ENCODE measurements at regions not wholly inside any gene's neighbourhood (a gene's known extent, or its start where the extent isn't known, plus 50 kb on each side); places are given as distances from the start of the nearest gene placed in this dataset.
"Not testable (repeated sequence)": the region's sequence is repeated elsewhere in the genome, so short reads cannot be mapped to it uniquely, and the experiment has no call there.

DNA sequence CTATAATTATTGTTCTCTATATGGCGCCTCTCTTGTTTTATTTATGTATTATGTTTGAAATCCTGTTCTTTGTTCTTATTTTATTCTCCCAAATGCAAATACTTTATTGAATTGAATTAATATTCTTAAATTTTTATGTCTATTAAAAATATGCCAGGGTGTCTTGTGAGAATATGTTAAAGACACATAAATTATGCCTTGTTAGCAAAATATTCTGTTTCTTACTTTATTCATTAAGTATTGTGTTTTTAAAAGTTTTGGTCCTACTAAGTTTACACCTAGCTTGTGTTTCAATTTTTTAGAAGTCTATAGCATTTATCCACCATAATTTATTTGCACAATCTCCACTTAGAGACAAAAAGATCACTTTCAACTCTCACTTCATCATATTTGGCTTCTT is 741.5 kb upstream of the SLC39A10 start:
- H3K4me3 ChIP-seq (ENCODE audit: low read length), result no peak overlapping the region
- no peak overlapping the region for H3K9ac ChIP-seq (ENCODE audit: low read length)
- H3K27me3 ChIP-seq (ENCODE audit: control insufficient read depth, insufficient read depth, low read length), result no peaks in the 10 kb centered on the region
- H3K4me1 ChIP-seq (ENCODE audit: control insufficient read depth, insufficient read depth, low read length), result no peaks in the 10 kb centered on the region
- H3K36me3 ChIP-seq (ENCODE audit: control insufficient read depth, insufficient read depth, low read length), result no peaks in the 10 kb centered on the region
- no peak overlapping the region for H3K27ac ChIP-seq (ENCODE audit: low read depth, low read length)

DNA sequence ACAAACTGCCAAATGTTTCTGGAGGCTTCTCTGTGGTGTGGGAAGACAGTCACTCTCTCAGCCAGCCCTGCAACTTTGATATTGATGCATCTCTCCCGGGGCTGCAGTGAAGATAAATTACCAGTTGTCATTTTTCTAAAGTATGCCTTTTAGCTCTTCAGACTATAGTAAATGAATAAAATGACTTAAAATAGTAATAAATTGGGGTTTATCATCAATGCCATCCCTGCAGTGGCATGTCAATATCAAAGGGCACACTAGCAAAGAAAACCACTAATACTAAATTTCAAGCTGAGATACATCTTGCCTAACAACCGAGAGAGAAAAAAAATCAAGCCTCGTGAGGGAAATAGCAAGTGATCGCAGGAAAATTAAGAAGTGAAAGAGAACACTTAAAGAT is 749.5 kb upstream of the SLC39A10 start:
- no peaks in the 10 kb centered on the region for H3K27me3 ChIP-seq (ENCODE audit: control insufficient read depth, insufficient read depth, low read length)
- H3K27ac ChIP-seq (ENCODE audit: low read depth, low read length), result no peak overlapping the region

DNA sequence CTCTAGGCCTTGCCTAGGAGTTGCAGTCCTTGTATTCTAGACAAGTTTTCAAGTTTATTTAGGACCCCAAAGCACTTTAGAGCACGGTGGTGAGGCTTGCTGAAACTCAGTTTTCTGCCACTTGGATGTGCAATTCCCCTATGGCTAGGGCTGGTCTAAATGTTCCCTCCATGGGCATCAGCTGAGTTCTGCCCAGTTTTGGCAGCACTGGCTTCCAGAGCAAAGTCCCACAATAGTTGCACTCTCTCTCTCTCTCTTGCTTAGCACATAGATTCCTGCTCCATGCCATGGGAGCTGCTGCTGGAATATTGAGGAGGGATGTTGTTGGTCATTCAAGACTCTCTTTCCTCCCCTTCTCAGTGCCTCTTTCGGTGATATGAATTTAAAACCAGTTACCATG is 760.2 kb upstream of the SLC39A10 start:
- H3K27me3 ChIP-seq (ENCODE audit: control insufficient read depth, insufficient read depth, low read length), result no peaks in the 10 kb centered on the region
- no peak overlapping the region for H3K27ac ChIP-seq (ENCODE audit: low read depth, low read length)
- H3K4me3 ChIP-seq (ENCODE audit: low read length), result no peak overlapping the region
- no peaks in the 10 kb centered on the region for H3K4me1 ChIP-seq (ENCODE audit: control insufficient read depth, insufficient read depth, low read length)
- H3K9ac ChIP-seq (ENCODE audit: low read length), result no peak overlapping the region
- H3K36me3 ChIP-seq (ENCODE audit: control insufficient read depth, insufficient read depth, low read length), result no peaks in the 10 kb centered on the region

More for the DNA sequence above, 749.5 kb upstream of the SLC39A10 start:
- Histone ChIP-seq H3K4me1 (ENCODE audit: control insufficient read depth, insufficient read depth, low read length) (no peaks in the 10 kb centered on the region), H3K4me3 (ENCODE audit: low read length) (no peak overlapping the region), H3K36me3 (ENCODE audit: control insufficient read depth, insufficient read depth, low read length) (no peaks in the 10 kb centered on the region), H3K9ac (ENCODE audit: low read length) (no peak overlapping the region)

DNA sequence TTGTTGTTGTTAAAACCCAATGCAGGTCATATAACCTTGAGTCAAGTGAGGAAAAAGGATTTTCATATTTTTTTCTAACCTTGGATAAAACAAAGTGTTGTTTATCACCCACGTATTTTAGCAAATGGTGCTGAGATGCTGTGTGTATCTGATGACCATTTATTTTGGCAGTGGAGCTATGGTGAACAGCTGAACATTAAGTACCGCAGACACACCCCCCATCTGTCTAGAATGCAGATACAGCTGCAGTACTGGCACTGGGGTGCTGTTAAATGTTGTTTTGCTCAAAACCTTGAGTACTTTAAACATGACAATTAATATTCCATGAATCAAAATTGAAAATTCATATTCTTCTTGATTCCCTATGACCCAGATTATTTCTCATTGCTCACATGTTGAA is 773.3 kb upstream of the SLC39A10 start:
- H3K9ac ChIP-seq (ENCODE audit: low read length), result no peak overlapping the region
- H3K27ac ChIP-seq (ENCODE audit: low read depth, low read length), result no peak overlapping the region
- H3K36me3 ChIP-seq (ENCODE audit: control insufficient read depth, insufficient read depth, low read length), result no peaks in the 10 kb centered on the region
- H3K4me3 ChIP-seq (ENCODE audit: low read length), result no peak overlapping the region
- H3K4me1 ChIP-seq (ENCODE audit: control insufficient read depth, insufficient read depth, low read length), result no peaks in the 10 kb centered on the region
- no peaks in the 10 kb centered on the region for H3K27me3 ChIP-seq (ENCODE audit: control insufficient read depth, insufficient read depth, low read length)

DNA sequence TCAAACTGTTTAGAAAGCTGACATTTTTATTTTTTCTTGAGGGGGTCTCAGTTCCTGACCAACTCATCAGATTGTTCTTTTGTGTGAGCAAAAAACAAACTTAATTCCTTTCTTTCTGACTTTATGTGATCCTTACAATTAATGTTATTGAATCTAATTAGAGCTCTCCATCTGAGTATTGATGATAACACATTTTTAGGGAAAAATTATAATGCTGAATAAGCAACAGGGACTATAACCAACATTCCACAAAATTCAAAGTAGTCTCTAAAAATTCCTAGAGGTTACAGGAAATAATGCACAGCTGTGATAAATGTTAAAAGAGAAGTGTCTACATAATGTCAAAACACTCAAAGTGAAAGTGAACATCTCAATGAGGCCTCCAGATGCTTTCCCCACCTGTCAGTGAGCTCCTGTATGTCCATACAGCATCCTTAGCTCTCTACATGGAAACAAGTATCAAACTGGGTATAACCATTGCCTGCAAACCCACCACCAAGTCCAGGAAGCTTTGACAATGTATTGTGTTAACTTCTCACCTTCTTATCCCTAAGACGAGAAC is 786.0 kb upstream of the SLC39A10 start:
- Histone ChIP-seq H3K36me3 (ENCODE audit: control insufficient read depth, insufficient read depth, low read length) (no peaks in the 10 kb centered on the region), H3K9ac (ENCODE audit: low read length) (no peak overlapping the region), H3K4me3 (ENCODE audit: low read length) (no peak overlapping the region), H3K27me3 (ENCODE audit: control insufficient read depth, insufficient read depth, low read length) (no peaks in the 10 kb centered on the region), H3K4me1 (ENCODE audit: control insufficient read depth, insufficient read depth, low read length) (no peaks in the 10 kb centered on the region), H3K27ac (ENCODE audit: low read depth, low read length) (no peak overlapping the region)

DNA sequence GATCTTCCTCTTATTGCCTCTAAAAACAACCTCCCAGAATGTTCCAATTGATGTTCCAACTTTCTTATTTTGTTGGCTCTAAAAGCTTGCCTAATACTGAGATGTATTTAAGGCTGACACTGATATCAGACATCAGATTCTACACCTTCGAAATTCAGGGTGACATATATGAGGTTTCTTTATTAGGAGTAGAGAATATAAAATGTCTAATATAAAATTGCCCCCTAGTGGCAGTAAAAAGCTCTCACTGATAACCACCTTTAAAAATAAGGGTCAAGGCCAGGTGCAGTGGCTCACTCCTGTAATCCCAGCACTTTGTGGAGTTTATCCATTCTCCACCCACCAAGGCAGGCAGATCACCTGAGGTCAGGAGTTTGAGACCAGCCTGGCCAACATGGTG is 789.7 kb upstream of the SLC39A10 start:
- Histone ChIP-seq H3K4me1 (ENCODE audit: control insufficient read depth, insufficient read depth, low read length) (no peaks in the 10 kb centered on the region), H3K27ac (ENCODE audit: low read depth, low read length) (no peak overlapping the region), H3K4me3 (ENCODE audit: low read length) (no peak overlapping the region), H3K36me3 (ENCODE audit: control insufficient read depth, insufficient read depth, low read length) (no peaks in the 10 kb centered on the region), H3K27me3 (ENCODE audit: control insufficient read depth, insufficient read depth, low read length) (no peaks in the 10 kb centered on the region), H3K9ac (ENCODE audit: low read length) (no peak overlapping the region)

DNA sequence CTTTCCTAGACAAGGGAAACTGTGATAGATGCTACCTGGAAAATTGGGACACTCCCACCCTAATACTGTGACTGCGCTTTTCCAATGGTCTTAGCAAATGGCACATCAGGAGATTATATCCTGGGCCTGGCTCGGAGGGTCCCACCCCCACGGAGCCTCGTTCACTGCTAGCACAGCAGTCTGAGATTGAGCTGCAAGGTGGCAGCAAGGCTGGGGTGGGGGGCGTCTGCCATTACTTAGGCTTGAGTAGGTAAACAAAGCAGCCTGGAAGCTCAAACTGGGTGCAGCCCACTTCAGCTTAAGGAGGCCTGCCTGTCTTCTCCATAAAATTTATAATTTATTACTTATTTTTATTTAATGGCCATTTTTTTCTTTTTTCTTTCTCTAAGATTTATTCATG is 802.1 kb upstream of the SLC39A10 start:
- Histone ChIP-seq H3K27me3 (ENCODE audit: control insufficient read depth, insufficient read depth, low read length) (no peaks in the 10 kb centered on the region), H3K4me1 (ENCODE audit: control insufficient read depth, insufficient read depth, low read length) (no peaks in the 10 kb centered on the region), H3K9ac (ENCODE audit: low read length) (no peak overlapping the region), H3K4me3 (ENCODE audit: low read length) (no peak overlapping the region), H3K27ac (ENCODE audit: low read depth, low read length) (no peak overlapping the region), H3K36me3 (ENCODE audit: control insufficient read depth, insufficient read depth, low read length) (no peaks in the 10 kb centered on the region)

DNA sequence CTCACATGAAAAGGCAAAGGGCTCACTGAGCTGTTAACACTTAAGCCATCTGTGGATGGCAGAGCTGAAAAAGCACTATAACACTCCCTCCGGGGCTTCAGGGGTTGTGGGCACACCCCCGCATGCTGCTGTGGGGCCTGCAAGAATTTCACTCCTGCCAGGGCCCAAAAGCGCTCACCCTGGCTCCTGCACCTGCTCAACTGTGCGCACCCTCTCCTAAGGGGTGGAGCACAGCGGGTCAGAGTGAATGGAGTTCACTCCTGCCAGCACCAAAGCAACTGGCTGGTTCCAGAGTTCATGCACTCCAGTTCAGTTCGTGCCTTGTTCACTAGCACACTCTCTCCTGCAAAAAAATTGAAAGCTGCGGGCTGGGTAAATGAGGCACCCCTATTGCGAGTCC is 814.2 kb upstream of the SLC39A10 start:
- H3K9ac ChIP-seq (ENCODE audit: low read length), result no peak overlapping the region
- no peaks in the 10 kb centered on the region for H3K36me3 ChIP-seq (ENCODE audit: control insufficient read depth, insufficient read depth, low read length)
- H3K4me3 ChIP-seq (ENCODE audit: low read length), result no peak overlapping the region
- no peaks in the 10 kb centered on the region for H3K27me3 ChIP-seq (ENCODE audit: control insufficient read depth, insufficient read depth, low read length)
- H3K27ac ChIP-seq (ENCODE audit: low read depth, low read length), result no peak overlapping the region
- no peaks in the 10 kb centered on the region for H3K4me1 ChIP-seq (ENCODE audit: control insufficient read depth, insufficient read depth, low read length)

DNA sequence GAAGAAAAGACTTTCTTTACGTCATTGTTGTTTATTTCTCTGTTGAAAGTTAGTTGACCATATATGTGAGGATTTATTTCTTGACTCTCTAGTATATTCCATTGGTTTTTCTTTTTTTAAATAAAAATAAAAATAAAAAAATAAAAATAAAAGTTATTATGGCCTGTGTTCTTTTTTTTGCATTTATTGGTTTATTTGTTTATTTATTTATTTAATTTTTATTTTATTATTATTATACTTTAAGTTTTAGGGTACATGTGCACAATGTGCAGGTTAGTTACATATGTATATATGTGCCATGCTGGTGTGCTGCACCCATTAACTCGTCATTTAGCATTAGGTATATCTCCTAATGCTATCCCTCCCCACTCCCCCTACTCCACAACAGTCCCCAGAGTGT is 822.7 kb upstream of the SLC39A10 start:
- not testable (repeated sequence) for H3K27ac ChIP-seq (ENCODE audit: low read depth, low read length); H3K4me3 ChIP-seq (ENCODE audit: low read length); H3K27me3 ChIP-seq (ENCODE audit: control insufficient read depth, insufficient read depth, low read length); H3K36me3 ChIP-seq (ENCODE audit: control insufficient read depth, insufficient read depth, low read length); H3K4me1 ChIP-seq (ENCODE audit: control insufficient read depth, insufficient read depth, low read length); H3K9ac ChIP-seq (ENCODE audit: low read length)

DNA sequence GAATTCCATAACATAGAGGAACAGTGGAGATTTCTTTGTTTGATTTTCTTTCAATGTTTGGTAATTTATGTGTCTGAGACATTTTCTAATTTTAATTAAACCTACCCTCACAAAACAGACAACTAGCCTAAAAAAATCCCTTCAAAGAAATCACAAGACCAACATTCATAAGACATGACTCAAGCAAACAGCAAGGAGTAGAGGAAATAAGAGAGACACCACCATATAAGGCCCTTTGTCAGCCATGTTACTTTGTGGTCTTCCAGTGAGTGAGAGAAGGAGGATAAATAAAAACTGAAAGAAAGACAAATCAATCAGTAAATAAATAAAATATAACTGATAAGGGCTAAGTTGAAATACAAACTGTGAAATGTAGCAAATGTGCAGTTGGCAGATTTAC is 830.8 kb upstream of the SLC39A10 start:
- no peak overlapping the region for H3K27ac ChIP-seq (ENCODE audit: low read depth, low read length)
- H3K4me1 ChIP-seq (ENCODE audit: control insufficient read depth, insufficient read depth, low read length), result no peaks in the 10 kb centered on the region
- H3K4me3 ChIP-seq (ENCODE audit: low read length), result no peak overlapping the region
- no peaks in the 10 kb centered on the region for H3K36me3 ChIP-seq (ENCODE audit: control insufficient read depth, insufficient read depth, low read length)
- no peak overlapping the region for H3K9ac ChIP-seq (ENCODE audit: low read length)
- no peaks in the 10 kb centered on the region for H3K27me3 ChIP-seq (ENCODE audit: control insufficient read depth, insufficient read depth, low read length)

DNA sequence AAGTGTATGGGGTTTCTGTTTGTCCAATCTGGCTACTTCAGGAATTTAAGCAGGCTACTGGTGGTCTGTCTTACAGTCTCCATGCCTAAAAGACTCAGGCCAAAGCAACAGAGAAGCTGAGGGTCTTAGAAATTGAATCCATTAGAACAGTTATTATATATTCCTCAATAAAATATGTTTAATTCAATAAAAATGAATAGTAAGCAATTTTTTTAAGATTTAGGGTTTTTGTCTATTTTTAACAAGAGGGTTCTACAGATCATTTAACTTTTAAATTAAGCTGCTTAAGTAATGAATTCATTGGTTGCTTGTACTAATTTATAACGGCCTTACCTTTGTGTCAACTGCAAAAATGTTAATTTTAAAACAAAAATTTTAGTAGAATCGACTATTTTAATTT is 832.6 kb upstream of the SLC39A10 start:
- H3K4me1 ChIP-seq (ENCODE audit: control insufficient read depth, insufficient read depth, low read length), result no peaks in the 10 kb centered on the region
- no peaks in the 10 kb centered on the region for H3K27me3 ChIP-seq (ENCODE audit: control insufficient read depth, insufficient read depth, low read length)
- H3K4me3 ChIP-seq (ENCODE audit: low read length), result no peak overlapping the region
- no peak overlapping the region for H3K27ac ChIP-seq (ENCODE audit: low read depth, low read length)
- no peak overlapping the region for H3K9ac ChIP-seq (ENCODE audit: low read length)
- no peaks in the 10 kb centered on the region for H3K36me3 ChIP-seq (ENCODE audit: control insufficient read depth, insufficient read depth, low read length)

DNA sequence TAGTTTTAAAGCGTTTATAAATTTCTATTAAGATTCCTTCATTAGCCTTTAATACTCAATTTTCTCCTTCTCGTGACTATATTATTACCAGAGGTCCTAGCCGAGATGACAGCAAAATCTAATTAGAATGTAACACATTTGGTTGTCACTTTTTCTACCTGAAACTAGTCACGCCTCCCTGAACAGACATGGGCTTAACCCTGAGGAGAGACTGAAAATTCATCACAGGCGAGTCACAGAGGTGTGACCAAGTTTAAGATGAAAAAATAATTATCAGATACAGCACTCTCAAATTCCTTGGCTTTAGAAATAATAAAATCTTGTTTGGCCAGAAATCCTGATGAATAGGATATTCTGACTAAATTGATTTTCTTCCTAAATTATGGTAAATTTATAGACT is 834.4 kb upstream of the SLC39A10 start:
- Histone ChIP-seq H3K27me3 (ENCODE audit: control insufficient read depth, insufficient read depth, low read length) (no peaks in the 10 kb centered on the region), H3K9ac (ENCODE audit: low read length) (no peak overlapping the region), H3K4me3 (ENCODE audit: low read length) (no peak overlapping the region), H3K36me3 (ENCODE audit: control insufficient read depth, insufficient read depth, low read length) (no peaks in the 10 kb centered on the region), H3K4me1 (ENCODE audit: control insufficient read depth, insufficient read depth, low read length) (no peaks in the 10 kb centered on the region), H3K27ac (ENCODE audit: low read depth, low read length) (no peak overlapping the region)

DNA sequence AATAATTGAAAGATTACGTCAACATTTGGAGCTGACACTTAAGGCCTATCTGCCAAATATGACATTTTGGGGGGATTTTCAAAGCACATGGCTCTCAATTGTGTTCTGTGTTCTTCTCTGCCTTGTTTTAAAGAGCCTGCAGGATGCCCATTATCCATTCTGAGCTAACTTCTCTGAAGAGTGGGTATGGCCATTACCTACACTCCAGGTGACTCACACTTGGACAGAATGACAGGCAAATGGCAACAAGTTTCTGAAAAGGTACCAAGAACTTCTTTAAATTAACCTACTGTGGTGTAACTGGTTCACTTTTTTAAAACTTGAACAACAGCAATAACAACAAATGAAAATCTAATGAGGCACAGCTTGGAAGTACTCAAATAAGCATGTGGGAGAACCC is 834.9 kb upstream of the SLC39A10 start:
- Histone ChIP-seq H3K4me3 (ENCODE audit: low read length) (no peak overlapping the region), H3K27me3 (ENCODE audit: control insufficient read depth, insufficient read depth, low read length) (no peaks in the 10 kb centered on the region), H3K27ac (ENCODE audit: low read depth, low read length) (no peak overlapping the region), H3K36me3 (ENCODE audit: control insufficient read depth, insufficient read depth, low read length) (no peaks in the 10 kb centered on the region), H3K9ac (ENCODE audit: low read length) (no peak overlapping the region), H3K4me1 (ENCODE audit: control insufficient read depth, insufficient read depth, low read length) (no peaks in the 10 kb centered on the region)
